GM19468 (cell line): ENCODE measurements at regions not wholly inside any gene's neighbourhood (a gene's known extent, or its start where the extent isn't known, plus 50 kb on each side); places are given as distances from the start of the nearest gene placed in this dataset.

Experiments used
- ATAC-seq: cut with Tn5 transposase; IDR thresholded peaks from one replicate; pipeline ENCODE4 v1.9.1; 2021; ENCODE audit warnings: mild to moderate bottlenecking, moderate library complexity, moderate number of reproducible peaks; ENCODE audit not compliant: unreplicated experiment; ENCODE audit errors: extremely low read depth

DNA sequence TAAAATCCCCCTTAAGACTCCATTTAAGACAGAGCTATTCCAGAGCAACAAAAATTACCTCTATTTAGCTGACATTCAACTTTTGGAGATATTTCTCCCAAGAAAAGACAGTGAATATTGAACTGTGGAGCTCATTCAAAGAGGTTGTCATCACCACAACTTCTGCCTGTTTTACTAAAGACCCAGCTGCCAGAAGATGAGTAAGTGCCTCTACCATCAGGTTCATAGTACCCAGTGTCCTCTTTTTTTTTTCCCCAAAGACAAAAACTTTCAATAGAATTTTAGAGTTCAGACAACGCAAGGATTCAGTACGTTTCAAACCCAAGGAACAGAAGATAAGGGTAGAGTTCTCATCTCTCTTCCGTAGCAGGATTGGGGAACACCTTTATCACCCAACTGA is 461.3 kb downstream of the BCAT1 start:
- ATAC-seq = no peak

DNA sequence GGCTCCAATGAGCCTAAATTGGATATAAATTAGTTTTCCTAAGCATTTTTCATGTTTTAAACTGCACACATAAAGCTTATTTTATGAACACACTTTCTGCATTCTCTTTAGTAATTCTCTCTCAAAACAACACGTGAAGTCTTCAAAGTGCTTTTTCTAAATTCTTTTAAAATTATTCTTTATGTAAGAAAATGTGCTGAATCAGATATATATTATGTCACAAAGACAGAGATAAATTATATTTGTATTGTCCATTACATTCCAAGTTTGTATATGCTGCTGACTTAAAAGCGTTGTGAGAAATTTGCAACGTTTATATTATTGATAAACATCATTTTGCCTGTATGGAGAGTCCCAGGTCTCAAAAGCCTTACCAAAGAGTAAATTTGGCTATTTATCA is 465.2 kb downstream of the BCAT1 start:
- no peak for ATAC-seq

DNA sequence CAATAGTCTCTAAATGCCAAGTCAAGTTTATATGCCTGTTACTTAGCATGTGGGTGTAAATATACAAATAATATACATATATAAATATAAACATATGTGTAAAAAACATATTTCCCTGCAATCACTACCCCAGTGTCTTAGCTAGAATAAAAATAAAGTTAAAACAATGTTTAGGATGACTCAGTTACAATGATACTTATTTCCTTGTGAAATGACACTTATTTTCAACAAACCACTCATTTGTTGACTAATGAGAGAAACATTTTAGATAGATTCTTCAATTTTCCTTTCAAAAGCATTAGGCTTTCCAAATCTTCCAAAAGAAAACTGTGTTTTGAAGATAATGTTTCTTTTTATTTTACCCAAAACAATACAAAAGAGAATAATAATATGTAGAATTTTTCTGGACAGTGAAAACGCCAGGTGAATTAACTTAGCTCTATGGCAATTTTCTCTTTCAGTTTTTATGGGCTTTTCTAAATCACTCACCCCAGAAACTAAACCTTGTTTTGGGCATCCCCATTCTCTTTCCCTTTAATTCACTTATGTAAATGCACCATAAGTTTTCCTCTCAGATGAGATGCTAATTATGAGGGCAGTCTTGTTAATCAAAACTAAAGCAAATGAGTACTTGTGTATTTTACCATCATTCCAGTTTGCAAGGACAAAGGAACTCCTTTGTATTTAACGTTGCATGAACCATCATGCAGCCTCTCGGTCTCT is 465.9 kb downstream of the BCAT1 start:
- ATAC-seq = no peak

DNA sequence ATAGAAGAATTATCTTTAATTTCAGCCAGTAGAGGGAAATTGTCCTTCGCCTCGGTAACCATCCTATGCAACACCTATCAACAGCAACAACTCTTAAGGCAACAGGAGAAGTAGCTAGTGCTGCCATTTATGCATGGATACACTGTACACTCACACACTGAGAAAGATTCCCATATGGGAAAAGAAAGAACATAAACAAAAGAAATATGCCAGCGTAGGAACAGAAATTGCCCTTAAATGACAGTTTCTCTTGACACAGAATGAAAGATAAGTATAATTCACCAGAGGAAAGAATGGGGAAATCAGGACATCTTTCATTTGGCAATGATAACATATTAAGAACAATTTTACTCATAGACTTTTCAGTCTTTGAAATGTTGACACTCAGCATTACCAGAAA is 466.9 kb downstream of the BCAT1 start:
- no peak for ATAC-seq

DNA sequence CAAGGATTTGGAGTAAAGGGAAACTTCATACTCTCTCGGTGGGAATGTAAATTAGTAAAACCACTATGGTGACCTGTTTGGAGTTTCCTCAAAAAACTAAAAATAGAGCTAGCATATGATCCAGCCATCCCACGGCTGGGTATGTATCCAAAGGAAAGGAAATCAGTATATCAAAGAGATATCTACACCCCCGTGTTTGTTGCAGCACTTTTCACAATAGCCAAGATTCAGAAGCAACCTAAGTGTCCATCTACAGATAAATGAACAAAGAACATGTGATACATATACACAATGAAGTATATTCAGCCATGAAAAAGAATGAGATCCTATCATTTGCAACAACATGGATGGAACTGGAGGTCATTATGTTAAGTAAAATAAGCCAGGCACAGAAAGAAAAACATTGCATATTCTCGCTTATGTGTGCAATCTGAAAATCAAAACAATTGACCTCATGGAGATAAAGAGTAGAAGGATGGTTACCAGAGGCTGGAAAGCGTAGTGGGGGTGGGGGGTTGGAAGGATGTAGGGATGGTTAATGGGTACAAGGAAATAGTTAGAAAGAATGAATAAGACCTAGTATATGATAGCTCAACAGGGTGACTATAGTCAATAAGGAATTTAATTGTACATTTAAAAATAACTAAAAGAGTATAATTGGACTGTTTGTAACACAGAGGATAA is 468.0 kb downstream of the BCAT1 start:
- ATAC-seq = no peak

DNA sequence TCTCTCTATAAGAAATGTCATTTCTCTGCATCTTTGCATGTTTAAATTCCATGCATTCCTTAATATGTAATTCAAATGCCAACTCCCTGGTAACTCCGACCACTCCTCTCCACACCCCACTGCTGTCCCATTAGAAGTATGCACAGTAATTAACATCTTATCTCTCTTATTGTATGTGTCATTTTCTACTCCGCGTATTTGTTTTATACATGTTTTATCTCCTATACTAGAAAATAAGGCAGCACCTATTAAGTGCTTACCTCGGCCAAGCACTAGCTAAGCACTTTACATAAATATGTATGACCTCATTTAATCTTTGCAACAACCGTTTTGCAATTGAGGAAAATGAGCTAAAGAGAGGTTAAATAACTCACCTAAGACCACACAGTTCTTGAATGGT is 469.8 kb downstream of the BCAT1 start:
- ATAC-seq = no peak

DNA sequence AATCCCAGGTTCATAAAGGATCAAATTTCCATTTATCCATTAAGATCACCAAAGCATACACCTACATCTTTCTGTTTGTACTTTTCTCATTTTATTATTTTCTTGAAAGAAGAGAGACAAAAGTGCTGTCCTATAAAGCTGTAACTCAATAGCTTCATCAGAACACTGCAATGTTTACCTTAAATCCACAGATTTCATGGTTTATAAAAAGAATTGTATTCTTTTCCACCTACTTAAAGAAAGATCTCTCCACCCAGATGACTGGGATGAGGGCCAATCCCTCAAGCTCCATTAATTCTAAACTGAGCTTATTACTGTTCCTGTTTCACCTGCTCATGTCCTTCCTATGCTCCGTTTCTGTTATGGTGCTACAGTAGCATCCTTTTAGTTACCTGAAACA is 470.6 kb downstream of the BCAT1 start:
- no peak for ATAC-seq

DNA sequence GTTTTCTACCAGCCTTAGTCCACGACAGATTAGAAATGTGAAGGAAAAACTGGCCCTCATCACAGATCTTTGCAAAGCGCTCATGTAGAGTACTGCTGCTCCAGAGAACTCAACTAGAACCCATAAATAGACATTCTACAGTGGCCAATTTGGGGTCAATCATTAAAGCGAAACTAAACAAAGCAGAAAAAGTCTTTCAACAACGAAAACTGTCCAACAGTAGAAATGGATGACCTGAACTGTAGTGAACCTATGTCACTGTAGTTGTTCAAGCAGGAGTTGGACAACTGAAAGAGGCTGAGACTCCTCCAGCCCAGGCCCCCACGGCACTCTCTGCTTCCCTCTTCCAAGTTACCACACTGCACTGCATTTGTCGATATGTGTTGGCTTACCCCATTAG is 472.6 kb downstream of the BCAT1 start:
- ATAC-seq = no peak

DNA sequence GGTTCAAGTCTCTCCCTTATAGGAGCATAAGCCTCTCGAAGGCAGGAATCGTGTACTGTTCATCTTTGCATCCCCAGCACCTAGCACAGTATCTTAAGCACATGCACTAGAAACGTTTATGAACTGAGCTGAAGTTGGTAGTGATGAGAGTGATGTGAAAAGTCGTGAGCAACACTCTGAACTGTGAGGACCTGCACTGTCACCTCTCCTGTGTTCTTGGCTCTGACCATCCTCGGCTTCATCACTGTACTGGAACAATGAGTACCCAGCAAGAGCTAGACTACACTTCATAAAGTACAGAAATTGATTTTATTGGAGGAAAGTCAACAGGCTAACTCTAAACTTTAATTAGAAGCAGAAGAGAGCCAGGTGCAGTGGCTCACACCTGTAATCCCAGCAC is 473.6 kb downstream of the BCAT1 start:
- ATAC-seq = no peak

DNA sequence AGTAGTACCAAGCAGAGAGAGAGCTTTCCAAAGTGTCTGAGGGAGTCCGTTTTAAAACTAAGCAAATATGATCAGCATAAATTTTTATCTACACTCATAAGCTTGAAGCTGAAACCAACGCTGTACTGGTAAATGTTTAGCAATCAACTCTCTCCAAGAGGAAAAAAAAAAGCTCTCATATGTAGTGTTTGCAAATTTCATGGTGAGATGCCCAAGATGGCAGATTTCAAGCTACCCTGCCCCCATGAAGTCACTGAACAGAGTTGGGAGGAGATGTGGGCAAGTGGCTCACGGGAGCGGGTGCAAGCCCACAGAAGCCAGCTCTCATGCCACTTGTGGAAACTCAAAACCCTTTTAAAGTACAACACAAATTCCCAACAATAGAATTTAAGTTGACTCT is 475.8 kb downstream of the BCAT1 start:
- ATAC-seq = no peak

DNA sequence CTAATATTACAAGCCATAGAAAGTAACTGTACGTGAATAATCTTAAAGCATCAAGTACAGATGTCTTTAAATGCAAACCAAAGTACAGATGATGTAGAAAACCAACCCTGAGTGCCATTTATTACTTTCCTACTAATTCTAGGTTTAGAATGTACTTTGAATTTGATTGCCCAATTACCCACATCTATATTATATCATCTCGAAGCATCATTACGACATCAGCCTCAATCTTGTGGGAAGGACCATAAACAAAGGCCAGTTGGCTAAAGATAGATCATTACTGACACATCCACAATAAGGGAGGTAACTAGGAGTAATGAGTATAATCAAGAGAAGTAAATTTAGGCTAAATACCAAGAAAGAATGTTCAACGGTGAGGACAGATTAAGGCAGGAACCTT is 478.9 kb downstream of the BCAT1 start:
- ATAC-seq = no peak

DNA sequence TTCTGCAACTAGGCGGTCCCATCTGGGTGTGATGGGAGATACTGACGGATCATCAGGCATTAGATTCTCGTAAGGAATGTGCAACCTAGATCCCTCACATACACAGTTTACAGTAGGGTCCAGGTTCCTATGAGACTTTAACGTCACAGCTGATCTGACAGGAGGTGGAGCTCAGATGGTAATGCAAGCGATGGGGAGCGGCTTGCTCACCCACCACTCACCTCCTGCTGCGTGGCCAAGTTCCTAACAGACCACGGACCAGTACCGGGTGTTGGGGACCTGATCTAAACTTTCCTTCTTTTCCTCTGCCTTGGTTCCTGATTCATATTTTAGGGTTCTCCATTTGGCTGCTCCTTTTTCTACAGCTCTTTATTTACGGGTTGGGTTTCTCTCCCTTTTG is 479.8 kb downstream of the BCAT1 start:
- no peak for ATAC-seq

DNA sequence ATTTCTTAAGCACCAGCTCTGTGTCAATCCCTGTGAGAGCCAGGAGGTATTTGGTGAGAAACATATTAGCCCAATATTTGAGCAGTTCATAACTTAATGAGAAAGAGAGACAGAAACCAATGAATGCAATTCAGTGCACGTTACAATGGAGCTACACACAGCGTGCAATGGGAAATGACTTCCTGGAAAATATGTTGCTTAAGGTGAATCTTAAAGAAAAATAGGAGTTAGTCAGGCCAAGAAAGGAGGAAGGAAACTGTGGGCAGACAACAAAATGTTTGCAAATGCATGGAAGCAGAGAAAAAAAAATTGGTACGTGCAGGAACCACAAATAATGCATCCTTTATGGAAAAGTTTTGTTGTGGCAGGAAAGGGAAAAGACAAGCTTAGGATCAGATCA is 481.7 kb downstream of the BCAT1 start:
- no peak for ATAC-seq

DNA sequence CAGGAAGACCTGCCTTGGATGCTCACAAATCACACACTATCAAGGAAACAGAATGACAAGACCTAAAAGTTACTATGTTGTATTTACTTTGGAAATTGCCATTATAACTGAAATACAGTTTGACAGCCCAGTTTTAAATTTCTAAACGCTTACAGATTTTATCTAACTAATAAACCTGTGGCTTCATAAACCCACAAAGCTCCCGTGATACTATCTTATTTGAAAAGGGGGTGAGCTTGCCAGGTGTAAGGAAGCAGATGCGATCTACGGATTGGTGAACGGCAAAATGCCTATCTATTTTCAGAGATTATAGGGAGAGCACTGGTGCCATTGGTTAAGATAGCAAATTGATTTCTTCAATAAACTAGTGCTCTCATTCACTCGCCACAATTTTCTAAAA is 485.5 kb downstream of the BCAT1 start:
- ATAC-seq = no peak

DNA sequence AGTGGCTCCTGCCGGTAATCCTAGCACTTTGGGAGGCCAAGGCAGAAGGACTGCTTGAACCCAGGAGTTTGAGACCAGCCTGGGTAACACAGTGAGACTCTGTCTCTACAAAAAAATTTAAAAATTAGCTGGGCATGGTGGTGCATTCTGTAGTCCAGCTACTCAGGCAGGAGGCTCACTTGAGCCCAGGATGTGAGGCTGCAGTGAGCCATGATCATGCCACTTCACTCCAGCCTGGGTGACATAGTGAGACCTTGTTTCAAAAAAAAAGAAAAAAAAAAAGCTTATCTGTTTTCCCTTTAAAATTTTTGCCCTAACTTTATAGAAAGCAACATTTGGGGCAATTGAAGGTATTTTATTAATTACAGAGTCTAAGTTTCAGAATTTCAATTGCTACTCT is 486.0 kb downstream of the BCAT1 start:
- ATAC-seq = no peak

DNA sequence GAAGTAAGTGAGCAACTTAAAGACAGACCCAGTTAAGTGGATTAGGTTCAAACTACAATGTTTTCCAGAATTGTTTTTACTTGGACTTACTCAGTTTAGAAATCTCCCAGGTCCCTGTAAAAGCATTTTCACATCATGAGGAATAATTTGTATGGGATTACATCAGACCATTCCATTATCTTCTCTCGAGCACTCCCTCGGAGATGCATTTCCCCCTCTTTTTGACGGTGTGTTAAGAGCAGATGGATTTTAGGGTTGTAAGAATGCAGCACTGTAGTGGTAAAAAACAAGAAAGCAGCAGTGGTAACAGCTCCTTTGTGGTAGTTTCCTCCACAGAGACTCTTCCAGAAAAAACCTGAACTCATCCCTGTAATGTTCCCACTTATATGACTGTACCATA is 488.4 kb downstream of the BCAT1 start:
- ATAC-seq = no peak

DNA sequence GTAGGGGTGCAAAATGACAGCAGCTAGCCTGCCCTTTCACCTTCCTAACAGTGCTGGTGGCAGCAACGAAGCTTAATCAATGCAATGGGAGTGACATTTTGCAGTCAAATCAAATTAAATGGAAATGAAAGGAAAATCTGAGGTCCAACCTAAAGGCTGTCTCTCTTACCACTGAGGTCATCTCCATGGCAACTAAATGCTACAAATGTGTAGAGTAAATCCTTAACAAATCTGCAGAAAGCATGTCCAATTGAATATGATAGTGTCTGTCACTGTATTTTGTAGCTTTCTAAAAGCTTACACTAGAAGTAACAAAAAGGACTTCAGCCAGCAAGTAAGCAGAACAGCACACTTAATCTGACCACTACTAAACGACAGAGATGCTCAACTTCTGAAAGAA is 488.8 kb downstream of the BCAT1 start:
- no peak for ATAC-seq

DNA sequence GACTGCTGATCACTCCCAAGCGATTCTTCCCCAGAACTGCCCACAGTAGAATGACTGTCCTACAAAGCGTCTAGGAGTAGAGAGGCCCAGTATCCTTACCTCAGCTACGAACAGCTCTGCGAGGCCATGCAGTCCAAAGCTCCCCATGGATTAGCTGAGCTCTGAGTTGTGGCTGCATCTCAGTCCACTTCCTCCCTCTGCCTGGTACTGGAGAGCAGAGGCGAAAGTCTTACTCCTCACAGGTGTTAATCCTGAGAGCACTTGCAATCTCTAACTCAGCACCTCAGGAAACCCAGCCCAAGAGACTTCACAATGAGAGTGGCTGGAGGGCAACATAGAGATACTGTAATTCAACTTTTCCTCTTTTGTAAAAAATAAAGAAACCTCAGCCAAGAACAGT is 493.1 kb downstream of the BCAT1 start:
- no peak for ATAC-seq

DNA sequence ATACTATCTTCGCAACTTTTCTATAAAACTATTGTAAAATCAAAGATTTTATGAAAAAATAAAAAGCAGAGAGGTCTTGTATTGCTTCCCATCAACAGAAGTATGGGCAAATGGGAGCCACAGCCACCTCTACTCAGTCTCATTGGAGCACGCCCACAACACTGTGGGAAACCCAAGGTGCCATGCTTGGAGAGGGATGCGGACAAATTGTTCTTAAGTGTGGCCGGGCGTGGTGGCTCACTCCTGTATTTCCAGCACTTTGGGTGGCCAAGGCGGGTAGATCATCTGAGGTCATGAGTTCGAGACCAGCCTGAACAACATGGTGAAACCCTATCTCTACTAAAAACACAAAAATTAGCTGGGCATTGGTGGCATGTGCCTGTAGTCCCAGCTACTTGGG is 498.2 kb upstream of the SOX5 start:
- ATAC-seq = no peak

DNA sequence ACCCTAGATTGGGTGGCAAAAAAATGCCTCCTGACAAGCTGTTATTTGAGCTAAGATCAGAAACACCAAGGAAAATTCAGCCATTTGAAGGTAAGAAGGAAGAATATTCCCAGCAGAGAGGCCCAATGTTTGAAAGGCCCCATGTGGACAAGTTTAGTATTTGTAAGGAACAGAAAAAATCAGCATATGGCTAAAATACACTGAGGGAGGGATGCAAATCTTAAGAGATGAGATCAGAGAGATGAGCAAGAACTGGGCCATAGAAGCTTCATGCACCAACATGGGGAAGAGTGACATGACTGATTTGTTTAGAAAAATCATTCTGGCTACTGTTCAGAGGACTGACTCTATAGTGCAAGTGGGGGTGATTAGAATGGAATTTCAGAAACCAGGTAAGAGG is 496.8 kb upstream of the SOX5 start:
- no peak for ATAC-seq

DNA sequence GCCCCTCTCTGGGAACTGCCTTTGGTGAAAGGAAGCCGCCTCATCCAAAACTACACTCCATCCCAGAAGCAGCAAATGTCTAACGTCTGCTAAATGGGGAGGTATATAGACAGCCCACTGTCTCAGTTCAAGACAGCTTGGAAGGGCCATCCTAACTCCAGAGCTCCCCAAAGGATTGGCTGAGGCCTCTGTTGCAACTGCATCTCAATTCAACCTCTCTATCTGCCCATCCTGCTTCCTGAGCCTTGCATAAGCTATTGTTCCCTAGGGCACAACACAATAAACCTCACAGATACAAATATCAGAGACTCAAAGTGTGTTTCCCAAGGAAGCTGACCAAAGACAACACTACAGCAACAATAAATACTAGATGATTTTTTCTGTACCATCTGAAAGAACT is 495.2 kb upstream of the SOX5 start:
- no peak for ATAC-seq

DNA sequence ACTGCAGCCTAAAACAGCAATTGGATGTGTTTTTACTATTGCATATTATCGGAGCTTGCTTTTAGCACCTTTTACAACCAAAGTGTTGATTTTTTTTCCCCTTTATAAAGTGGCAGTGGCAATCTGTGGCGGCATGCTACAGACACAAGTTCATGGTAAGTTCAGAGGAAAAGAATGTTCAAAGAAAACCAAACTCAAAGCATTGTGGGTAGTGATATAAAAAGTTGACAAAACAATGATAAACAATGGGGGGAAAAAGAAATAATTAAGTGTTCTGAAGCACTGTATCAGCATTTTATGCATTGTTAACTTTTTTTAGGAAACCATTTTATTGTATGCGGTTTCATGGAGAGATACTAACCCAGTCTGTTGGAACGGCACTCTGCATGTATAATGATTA is 492.0 kb upstream of the SOX5 start:
- ATAC-seq = no peak
